ENCODE measurements at regions not wholly inside any gene's neighbourhood (a gene's known extent, or its start where the extent isn't known, plus 50 kb on each side); places are given as distances from the start of the nearest gene placed in this dataset.

- ChIA-PET CTCF (no interaction called here), POLR2A (ENCODE audit: low non-redundant PET) (no interaction called here)
- Histone ChIP-seq H3K27ac (ENCODE audit: low read depth, low read length, poor library complexity, severe bottlenecking) (no peak overlapping the region), H3K36me3 (ENCODE audit: insufficient read depth, low read length, poor library complexity, severe bottlenecking) (no peaks in the 10 kb centered on the region), H3K9me3 (ENCODE audit: low read depth, low read length, poor library complexity, severe bottlenecking) (no peaks in the 10 kb centered on the region), H3K4me3 (ENCODE audit: low read depth, low read length, poor library complexity, severe bottlenecking) (no peak overlapping the region), H3K27me3 (replicated peaks; ENCODE audit: insufficient read depth, low read depth, low read length, poor library complexity) (no peaks in the 10 kb centered on the region), H3K4me1 (ENCODE audit: insufficient read depth, low read length, poor library complexity, severe bottlenecking) (peaks cover 19% of the 10 kb centered on the region)
- intact Hi-C loops (cut with micrococcal nuclease; ENCODE audit: unreplicated experiment) = no loop called here
- BruUV-seq (replicated peaks) = no TSS peak
- DNase-seq (ENCODE audit: low spot score) = no peak
- TF ChIP-seq CTCF (conservative IDR thresholded peaks at IDR 0.05; ENCODE audit: low read depth, low read length) (no peak), EZH2 (IDR thresholded peaks at IDR 0.05; ENCODE audit: borderline replicate concordance, low read depth, low read length, poor library complexity, severe bottlenecking) (no peak)
These were observed 216.9 kb downstream of the CTTN start for GRCh38 chr11:70615036-70615875.

DNA sequence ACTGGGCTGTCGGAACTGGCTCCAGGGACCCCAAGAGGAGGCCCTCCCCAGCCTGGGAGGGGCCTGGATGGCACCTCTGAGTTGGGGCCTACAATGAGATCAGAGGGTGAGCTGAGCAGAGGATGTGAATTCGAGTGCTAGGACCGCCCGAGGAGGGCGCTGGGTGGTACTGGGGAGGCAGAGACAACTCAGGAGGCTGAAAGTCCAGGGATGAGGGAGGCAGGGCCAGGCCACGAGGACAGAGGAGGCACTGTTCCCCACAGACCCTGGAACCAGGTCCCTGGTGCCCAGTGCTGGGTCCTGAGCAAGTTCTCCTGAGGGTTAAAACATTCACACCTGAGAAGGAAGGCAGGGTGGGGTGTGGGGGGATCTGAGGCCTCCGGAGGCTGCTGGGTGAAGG is 218.0 kb downstream of the CTTN start:
- ChIA-PET CTCF (no interaction called here), POLR2A (ENCODE audit: low non-redundant PET) (no interaction called here)
- BruUV-seq (replicated peaks) = no TSS peak
- TF ChIP-seq EZH2 (IDR thresholded peaks at IDR 0.05; ENCODE audit: borderline replicate concordance, low read depth, low read length, poor library complexity, severe bottlenecking) = no peak
- TF ChIP-seq CTCF (conservative IDR thresholded peaks at IDR 0.05; ENCODE audit: low read depth, low read length) = no peak
- Histone ChIP-seq H3K4me3 (ENCODE audit: low read depth, low read length, poor library complexity, severe bottlenecking) (no peak overlapping the region), H3K36me3 (ENCODE audit: insufficient read depth, low read length, poor library complexity, severe bottlenecking) (no peaks in the 10 kb centered on the region), H3K9me3 (ENCODE audit: low read depth, low read length, poor library complexity, severe bottlenecking) (no peaks in the 10 kb centered on the region), H3K4me1 (ENCODE audit: insufficient read depth, low read length, poor library complexity, severe bottlenecking) (peaks cover 9% of the 10 kb centered on the region), H3K27ac (ENCODE audit: low read depth, low read length, poor library complexity, severe bottlenecking) (no peak overlapping the region), H3K27me3 (replicated peaks; ENCODE audit: insufficient read depth, low read depth, low read length, poor library complexity) (no peaks in the 10 kb centered on the region)
- DNase-seq (ENCODE audit: low spot score) = no peak
- intact Hi-C loops (cut with micrococcal nuclease; ENCODE audit: unreplicated experiment) = no loop called here

GRCh38 chr11:70616938-70617654 is 218.8 kb downstream of the CTTN start:
- no peak overlapping the region for H3K27ac ChIP-seq (ENCODE audit: low read depth, low read length, poor library complexity, severe bottlenecking)
- POLR2A ChIA-PET (ENCODE audit: low non-redundant PET) = no interaction called here
- BruUV-seq (replicated peaks) = no TSS peak
- DNase-seq (ENCODE audit: low spot score) = no peak
- intact Hi-C loops (cut with micrococcal nuclease; ENCODE audit: unreplicated experiment) = no loop called here
- CTCF ChIA-PET = no interaction called here
- H3K36me3 ChIP-seq (ENCODE audit: insufficient read depth, low read length, poor library complexity, severe bottlenecking) = no peaks in the 10 kb centered on the region
- H3K9me3 ChIP-seq (ENCODE audit: low read depth, low read length, poor library complexity, severe bottlenecking) = no peaks in the 10 kb centered on the region
- TF ChIP-seq EZH2 (IDR thresholded peaks at IDR 0.05; ENCODE audit: borderline replicate concordance, low read depth, low read length, poor library complexity, severe bottlenecking) = no peak
- no peak for TF ChIP-seq CTCF (conservative IDR thresholded peaks at IDR 0.05; ENCODE audit: low read depth, low read length)
- peaks cover 1% of the 10 kb centered on the region for H3K4me1 ChIP-seq (ENCODE audit: insufficient read depth, low read length, poor library complexity, severe bottlenecking)
- H3K4me3 ChIP-seq (ENCODE audit: low read depth, low read length, poor library complexity, severe bottlenecking) = no peak overlapping the region
- no peaks in the 10 kb centered on the region for H3K27me3 ChIP-seq (replicated peaks; ENCODE audit: insufficient read depth, low read depth, low read length, poor library complexity)

Measured in A673 (cell line).